GM18867 (cell line): ENCODE measurements at regions not wholly inside any gene's neighbourhood (a gene's known extent, or its start where the extent isn't known, plus 50 kb on each side); places are given as distances from the start of the nearest gene placed in this dataset.
"Not testable (repeated sequence)": the region's sequence is repeated elsewhere in the genome, so short reads cannot be mapped to it uniquely, and the experiment has no call there.

Experiments
- ATAC-seq: cut with Tn5 transposase; IDR thresholded peaks from one replicate; pipeline ENCODE4 v1.9.1; 2021; ENCODE audit warnings: mild to moderate bottlenecking, moderate library complexity; ENCODE audit not compliant: unreplicated experiment

GRCh38 chr4:60589425-60589824 lies 610.7 kb upstream of the ADGRL3 start:
- ATAC-seq: no peak

- no peak for ATAC-seq
Observed at GRCh38 chr4:60590116-60590515, 610.0 kb upstream of the ADGRL3 start.

- no peak for ATAC-seq
Observed at GRCh38 chr4:60605646-60606354, 594.3 kb upstream of the ADGRL3 start.

- no peak for ATAC-seq
Observed at GRCh38 chr4:60611762-60612496, 588.2 kb upstream of the ADGRL3 start.

- ATAC-seq: no peak
Observed at GRCh38 chr4:60617731-60618130, 582.4 kb upstream of the ADGRL3 start.

- ATAC-seq: no peak
Observed at GRCh38 chr4:60619531-60620305, 580.4 kb upstream of the ADGRL3 start.

- ATAC-seq: no peak
Observed at GRCh38 chr4:60637976-60638375, 562.1 kb upstream of the ADGRL3 start.

- no peak for ATAC-seq
Observed at GRCh38 chr4:60648774-60649173, 551.4 kb upstream of the ADGRL3 start.

- no peak for ATAC-seq
Observed at GRCh38 chr4:60652933-60653332, 547.2 kb upstream of the ADGRL3 start.

- ATAC-seq: no peak
Observed at GRCh38 chr4:60655356-60655755, 544.8 kb upstream of the ADGRL3 start.

GRCh38 chr4:60656171-60656570 lies 544.0 kb upstream of the ADGRL3 start:
- ATAC-seq: no peak

- ATAC-seq: no peak
Observed at GRCh38 chr4:60657041-60657440, 543.1 kb upstream of the ADGRL3 start.

- no peak for ATAC-seq
Observed at GRCh38 chr4:60657807-60658206, 542.3 kb upstream of the ADGRL3 start.

- ATAC-seq: no peak
Observed at GRCh38 chr4:60663769-60664168, 536.4 kb upstream of the ADGRL3 start.

- no peak for ATAC-seq
Observed at GRCh38 chr4:60682901-60683300, 517.2 kb upstream of the ADGRL3 start.

GRCh38 chr4:60683357-60683756 lies 516.8 kb upstream of the ADGRL3 start:
- ATAC-seq: no peak

GRCh38 chr4:60683973-60684372 lies 516.2 kb upstream of the ADGRL3 start:
- ATAC-seq: no peak

- ATAC-seq: not testable (repeated sequence)
Observed at GRCh38 chr4:60696062-60696461, 504.1 kb upstream of the ADGRL3 start.

- ATAC-seq: no peak
Observed at GRCh38 chr4:60709061-60709460, 491.1 kb upstream of the ADGRL3 start.

GRCh38 chr4:60718874-60719273 lies 481.3 kb upstream of the ADGRL3 start:
- ATAC-seq: no peak

- no peak for ATAC-seq
Observed at GRCh38 chr4:60721685-60722084, 478.4 kb upstream of the ADGRL3 start.

- no peak for ATAC-seq
Observed at GRCh38 chr4:60723796-60724195, 476.3 kb upstream of the ADGRL3 start.
